Mesenchymal stem cell (in vitro differentiated cells and primary cell): ENCODE measurements at regions not wholly inside any gene's neighbourhood (a gene's known extent, or its start where the extent isn't known, plus 50 kb on each side); places are given as distances from the start of the nearest gene placed in this dataset. TPM values are rescaled to one million over a fixed set of nuclear protein-coding genes. Genes with fewer than 3 reads are reported as not detected.

Source experiments
- small RNA-seq: library from polyadenylated mRNA; stranded (forward); fragments of <200 nt; extraction: miRNeasy Mini kit (QIAGEN cat#:217004); gene quantifications from one replicate; pipeline ENCODE3, GENCODE V24; 2013; ENCODE audit warnings: low read depth

Small RNAs in the stretch of these regions (small RNA-seq; reads per million reads assigned to genes)
- gene RF00554 = not detected
